HG02852 (cell line): ENCODE measurements at regions not wholly inside any gene's neighbourhood (a gene's known extent, or its start where the extent isn't known, plus 50 kb on each side); places are given as distances from the start of the nearest gene placed in this dataset.
"Not testable (repeated sequence)": the region's sequence is repeated elsewhere in the genome, so short reads cannot be mapped to it uniquely, and the experiment has no call there.

Experiments used
- ATAC-seq: cut with Tn5 transposase; IDR thresholded peaks from one replicate; pipeline ENCODE4 v1.9.1; 2021; ENCODE audit warnings: mild to moderate bottlenecking, moderate library complexity; ENCODE audit not compliant: unreplicated experiment

DNA sequence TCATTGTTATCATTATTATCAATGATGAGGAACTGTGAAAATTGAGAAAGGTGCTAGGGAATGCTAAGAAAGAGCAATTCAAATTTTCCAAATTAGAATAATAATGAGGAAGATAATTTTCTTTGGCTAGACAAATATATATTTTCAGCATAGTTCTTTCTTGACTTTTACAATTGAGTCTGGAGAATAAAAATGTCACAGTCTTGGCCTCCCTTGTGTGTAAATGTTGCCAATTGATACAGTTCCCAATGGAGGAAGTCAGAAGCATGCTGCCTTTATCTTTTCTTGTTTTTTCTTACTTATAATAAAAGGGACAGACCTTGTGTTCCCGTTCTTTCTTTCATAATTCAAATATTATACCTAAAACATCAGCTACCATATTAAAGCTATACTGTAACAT, 774.4 kb downstream of the SI start:
- no peak for ATAC-seq

DNA sequence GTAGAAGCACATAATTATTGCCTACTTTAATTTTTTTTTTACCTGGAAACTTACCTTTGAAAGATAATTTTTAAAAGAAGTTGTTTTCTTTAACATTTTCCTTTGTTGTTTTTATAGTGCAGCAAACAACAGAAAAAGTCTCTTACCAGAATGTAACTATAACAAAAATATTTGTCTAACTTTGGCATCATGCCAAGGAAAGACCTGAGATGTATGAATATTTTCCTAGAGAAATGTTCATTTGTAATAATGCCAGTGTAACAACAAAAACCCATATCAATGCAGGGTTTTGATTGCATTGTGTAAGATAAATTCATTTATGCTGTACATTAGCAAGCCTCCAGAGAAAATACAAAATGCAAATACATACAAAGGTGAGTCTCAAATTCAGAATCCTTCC, 775.7 kb downstream of the SI start:
- ATAC-seq: no peak

DNA sequence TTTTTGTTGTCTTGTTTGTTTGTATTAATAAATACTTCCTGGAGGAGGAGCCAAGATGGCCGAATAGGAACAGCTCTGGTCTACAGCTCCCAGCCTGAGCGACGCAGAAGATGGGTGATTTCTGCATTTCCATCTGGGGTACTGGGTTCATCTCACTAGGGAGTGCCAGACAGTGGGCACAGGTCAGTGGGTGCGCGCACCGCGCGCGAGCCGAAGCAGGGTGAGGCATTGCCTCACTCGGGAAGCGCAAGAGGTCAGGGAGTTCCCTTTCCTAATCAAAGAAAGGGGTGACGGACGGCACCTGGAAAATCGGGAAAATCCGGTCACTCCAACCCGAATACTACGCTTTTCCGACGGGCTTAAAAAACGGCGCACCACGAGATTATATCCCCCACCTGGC, 786.8 kb downstream of the SI start:
- ATAC-seq: not testable (repeated sequence)

DNA sequence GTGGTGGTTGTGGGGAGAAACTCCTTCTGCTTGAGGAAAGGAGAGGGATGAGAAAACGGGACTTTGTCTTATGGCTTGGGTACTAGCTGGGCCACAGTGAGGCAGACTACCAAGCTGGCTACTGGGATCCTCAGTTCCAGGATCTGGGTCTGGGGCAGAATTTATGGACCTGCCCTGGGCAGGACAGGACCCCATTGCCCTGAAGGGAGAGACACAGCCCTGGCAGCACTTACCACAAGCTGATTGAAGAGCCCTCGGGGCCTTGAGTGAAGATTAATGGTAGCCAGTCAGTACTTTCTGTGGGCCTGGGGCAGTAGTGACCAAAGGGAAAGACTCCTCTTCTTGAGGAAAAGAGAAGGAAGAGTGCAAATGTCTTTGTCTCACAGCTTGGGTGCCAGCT, 799.7 kb downstream of the SI start:
- no peak for ATAC-seq

DNA sequence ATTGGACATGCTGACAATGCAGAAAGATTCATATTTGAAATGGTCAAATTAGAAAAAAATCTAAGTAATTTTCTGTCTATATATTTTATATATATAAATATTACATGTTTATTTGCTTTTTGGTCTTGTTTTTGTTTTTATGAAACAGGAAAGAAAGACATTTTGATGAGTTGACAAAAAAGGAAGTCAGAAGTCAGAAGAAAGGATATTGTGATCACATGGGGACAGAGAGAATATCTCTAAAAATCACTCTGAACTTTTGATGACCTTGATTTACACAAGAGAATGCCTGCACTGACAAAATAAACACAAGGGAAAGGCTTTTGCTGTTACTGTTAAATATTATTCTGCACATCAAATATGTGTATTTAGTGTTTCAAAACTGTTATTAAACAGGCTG, 811.2 kb downstream of the SI start:
- no peak for ATAC-seq

DNA sequence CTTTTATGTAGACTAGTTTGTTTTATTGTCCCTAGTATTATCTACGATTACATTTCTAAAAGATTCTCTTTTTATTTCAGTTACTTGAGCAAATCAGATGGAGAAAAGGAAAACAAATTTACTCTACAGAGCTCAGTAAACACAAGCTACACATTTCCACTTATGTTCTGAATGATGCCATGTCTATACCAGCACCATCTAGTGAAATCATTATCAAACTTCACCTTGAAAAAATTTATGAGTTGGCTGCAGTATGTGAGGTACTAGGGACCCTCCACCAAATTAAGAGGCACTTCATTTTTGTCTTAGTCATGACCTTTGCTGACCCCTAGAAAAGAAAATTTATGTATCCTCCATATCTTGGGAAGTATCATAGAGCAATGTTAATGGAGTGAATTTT, 827.4 kb downstream of the SI start:
- no peak for ATAC-seq

DNA sequence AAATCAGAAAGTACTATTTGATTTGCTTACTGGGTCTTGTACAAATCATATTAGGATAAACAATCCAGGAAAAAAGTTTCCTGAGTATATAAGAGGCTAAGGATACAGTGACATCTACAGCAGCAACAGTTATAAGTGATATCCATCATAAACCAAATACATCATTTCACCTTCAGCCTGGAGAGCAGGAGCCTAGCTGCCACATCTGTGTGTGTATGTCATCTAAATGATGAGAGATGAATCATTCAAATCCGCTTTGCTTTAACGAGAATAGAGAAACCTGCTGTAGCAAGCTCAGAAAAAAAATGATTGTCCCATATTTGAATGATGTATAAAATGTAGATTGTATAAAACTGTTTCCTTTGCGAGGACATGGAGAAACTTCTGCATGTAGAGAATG, 841.4 kb downstream of the SI start:
- no peak for ATAC-seq

DNA sequence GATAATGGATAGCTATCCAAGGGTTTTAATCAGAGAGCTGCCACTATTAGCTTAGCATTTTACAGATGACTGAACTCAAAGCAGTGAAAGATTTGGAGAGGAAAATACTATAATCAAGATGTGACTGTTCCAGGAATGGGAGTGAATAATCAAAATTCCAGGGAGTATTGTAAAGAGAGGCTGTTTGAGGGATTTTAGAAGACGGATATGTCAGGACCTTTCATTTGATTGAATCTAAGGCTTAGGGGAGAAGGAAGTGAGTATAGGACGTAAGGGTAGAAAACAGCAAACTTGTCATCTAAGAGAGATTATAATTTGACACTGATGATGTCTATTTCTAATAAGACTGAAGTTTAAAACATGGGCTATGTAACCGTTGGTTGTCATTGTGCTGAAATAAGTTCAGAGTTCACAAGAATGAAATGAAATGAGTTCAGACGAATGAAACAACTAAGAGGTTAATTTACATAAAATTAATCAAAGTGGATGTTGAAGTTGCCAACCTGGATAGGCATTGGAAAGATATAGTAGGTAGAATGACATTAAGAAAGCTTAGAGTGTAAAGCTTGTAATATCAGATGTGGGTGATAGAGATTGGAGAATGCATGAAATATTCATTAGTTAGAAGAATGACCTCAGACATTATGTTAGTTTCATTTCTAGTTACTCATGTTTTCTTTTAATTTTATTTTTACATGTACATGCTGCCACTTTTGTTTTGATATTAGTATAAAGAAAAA, 842.8 kb downstream of the SI start:
- ATAC-seq: no peak

DNA sequence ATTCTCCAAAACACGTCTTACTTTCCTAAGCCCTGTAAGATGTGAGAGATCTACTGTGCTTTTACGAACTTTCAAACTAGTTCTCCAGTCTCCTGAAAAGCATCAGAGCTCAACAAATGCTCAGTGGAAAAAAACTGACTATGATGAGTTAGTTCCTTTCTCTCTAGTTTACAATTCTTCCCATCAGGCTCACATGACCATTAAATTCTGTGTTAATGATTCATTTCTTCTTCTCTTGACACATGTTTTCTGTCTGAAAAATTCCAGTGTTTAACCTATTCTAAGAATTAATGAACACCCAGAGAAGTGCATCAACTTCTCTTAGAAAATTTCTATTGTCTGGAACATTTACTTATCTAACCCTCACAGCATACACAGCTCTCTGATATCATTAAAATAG, 844.3 kb downstream of the SI start:
- no peak for ATAC-seq

DNA sequence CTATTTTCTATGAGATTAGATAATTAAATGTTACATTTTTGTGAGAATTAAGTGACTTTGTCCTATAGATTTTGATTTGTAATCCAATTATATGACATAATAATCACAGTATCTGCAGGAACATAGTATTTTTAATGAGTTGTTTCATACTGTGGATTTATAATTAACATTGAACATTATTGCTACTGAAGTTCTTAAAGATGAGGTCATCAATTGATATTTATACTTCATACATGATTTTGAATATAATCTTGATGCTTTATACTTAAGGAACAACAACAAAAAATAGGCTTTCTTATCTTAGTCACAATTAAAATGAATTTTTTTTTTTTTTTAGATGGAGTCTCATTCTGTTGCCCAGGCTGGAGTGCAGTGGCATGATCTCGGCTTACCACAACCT, 846.6 kb downstream of the SI start:
- ATAC-seq: no peak

DNA sequence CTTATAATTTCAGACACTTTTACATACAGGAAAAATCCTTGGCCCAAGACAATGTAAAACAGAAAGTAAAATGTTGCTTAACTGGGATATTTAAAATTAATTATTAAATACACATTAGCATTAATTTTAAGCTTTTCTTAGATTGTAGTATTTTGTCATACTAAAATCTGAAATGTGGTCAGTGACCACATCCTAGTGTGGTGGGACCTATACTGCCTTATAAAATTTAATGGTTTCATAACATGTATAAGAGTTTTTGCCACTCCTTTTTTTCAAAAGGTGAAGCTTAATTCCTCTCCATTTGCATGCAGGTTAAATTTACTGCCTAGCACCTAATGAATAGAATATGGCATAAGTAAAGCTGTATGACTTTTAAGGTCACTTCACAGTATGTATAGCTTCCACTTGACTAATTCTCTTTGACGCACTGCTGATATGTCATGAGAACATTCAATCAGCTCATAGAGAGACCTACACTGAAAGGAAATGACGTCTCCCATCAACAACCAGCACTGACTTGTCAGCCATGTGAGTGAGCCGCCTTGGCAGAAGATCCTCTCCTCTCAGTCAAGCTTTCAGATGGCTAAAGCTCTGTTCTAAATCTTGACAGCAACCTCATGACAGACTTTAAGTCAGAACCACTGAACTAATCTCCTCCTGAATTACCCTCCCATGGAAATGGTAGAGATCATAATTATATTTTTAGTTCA, 847.8 kb downstream of the SI start:
- ATAC-seq: no peak

DNA sequence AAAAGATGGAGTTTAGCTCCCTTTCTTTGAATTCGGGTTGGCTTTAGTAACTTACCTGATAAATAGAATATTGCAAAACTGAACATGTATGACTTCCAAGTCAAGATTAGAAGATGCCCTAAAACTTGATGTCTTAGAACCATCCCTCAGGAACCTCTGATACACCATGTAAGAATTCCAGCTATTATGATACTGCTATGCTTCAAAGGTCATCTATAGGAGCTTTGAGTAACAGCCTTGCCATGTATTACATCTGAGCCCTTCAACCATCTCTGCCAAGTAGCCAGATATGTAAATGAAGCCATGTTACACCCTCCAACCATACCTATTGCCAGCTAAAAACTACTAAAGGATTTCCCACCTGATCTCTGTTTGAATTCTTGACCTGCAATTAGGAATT, 854.2 kb downstream of the SI start:
- no peak for ATAC-seq

DNA sequence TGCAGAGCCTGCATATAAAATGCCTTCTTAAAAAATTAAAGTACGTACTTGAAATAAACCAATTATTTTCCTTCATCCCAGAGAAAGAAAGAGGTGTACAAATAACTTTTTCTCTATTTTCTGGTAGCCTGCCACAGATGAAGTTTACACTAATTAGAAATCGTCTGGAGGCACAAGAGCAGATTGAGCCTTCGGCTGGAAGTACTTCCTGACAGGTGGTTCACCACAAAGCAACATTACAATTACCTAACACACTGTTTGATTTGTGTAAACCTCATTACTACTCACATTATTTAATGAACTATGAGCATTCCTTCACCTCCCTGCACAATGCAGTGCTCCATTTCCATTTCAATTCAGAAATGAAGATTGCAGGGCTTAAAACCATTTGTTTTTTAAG, 856.1 kb downstream of the SI start:
- ATAC-seq: no peak

DNA sequence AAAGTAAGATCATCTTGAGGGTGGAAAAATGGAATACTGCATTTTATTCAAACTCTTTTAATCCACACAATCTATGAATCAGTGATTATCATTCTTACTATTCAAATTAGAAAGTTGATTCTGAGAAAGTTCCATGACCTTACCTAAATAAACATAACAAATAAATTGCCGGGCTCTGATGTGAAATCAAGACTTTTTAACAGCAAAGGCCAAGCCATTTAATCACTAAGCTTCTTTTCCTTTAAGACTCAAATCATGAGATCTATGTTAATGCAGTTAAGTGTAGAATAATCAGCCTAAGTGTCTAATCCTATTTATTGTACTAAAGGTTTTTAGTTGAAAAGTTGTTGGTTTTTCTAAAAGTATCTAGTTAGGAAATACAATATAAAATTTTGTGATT, 857.0 kb downstream of the SI start:
- ATAC-seq: no peak

DNA sequence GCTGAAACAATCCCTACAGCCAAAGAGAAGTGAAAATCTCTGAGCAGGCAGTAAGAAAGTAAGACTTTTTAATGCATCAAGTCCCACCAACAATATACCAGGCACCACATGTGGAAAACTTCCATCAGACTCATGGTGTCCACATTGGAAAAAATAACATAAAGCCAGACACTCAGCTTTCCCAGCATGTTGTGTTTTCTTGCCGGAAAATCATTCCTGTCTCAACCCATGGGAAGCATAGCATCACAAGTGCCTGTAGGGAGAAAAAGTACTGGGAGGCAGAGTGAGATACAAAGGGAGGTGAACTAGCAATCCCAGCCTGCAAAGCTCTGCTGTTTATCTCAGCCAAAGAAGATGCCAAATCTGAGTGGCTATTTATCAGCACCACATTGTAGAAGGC, 868.9 kb downstream of the SI start:
- no peak for ATAC-seq

DNA sequence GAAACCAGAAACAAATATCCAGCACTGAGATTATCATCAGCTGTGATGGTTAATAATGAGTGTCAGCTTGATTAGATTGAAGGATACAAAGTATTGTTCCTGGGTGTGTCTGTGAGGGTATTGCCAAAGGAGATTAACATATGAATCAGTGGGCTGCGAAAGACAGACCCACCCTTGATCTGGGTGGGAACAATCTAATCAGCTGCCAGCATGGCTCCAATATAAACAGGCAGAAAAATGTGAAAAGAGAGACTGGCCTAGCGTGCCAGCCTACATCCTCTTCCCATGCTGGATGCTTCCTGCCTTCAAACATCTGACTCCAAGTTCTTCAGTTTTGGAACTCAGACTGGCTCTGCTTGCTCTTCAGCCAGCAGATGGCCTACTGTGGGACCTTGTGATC, 869.5 kb downstream of the SI start:
- no peak for ATAC-seq

DNA sequence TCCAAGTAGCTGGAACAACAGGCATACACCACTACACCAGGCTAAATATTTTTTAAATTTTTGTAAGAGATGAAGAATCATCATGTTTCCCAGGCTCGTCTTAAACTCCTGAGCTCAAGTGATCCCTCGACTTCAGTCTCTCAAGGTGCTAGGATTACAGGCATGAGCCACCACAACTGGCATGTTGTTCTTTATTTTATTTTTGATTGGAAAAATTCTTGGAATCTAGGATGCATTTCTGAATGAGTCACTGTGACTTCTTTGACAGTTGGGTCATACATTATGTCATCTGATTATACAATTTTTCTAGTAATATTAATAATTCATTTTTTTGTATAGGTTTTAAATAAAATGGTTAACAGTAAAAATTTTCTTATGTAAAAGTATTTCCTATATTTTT, 870.2 kb downstream of the SI start:
- ATAC-seq: no peak

DNA sequence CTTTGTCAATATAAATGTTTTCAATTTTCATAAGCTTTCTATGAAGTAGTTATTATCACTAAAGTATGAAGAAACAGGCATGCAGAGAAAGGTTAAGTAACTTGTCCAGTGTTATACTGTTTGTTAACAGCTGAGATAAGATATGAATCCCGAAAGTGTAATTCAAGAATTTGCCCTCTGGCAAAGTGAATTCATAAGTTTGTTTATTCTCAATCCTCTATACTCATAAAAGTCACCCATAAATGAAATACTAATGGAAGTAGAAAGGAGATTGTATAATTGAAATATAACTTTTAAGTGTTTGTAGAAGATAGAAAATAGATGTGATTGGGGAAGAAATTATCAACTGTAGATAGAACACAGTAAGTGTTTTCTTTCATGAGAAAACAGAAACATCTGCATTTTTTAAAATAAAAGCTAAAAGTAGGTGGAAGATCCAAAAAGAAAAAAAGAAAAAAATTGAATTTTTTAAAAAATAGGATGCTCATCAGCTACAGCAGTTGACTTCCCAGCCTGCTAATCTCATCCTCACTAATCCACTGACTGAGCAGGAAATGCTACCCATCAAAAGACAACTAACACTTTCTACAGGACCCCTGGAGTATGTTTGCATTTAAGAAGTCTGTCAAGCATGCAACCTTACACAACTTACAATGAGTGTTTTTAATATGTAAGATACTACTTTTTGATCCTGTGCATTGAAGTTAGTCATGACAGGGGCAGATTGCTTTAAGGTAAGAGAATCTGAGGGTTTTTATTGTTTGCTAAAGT, 878.1 kb downstream of the SI start:
- ATAC-seq: no peak

DNA sequence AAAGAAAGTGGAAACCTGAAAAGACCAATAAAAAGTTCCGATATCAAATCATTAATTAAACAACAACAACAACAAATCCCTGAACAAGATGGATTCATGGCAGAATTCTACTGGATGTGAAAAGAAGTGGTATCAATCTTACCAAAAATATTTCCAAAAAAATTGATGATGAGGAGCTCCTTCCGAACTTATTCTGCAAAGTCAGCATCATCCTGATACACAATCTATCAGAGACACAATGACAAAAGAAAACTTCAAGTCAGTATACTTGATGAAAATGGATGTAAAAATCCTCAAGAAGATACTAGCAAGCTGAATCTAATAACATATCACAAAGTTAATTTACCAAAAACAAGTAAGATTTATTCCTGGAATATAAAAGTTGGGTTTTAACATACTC, 881.8 kb downstream of the SI start:
- ATAC-seq: no peak

DNA sequence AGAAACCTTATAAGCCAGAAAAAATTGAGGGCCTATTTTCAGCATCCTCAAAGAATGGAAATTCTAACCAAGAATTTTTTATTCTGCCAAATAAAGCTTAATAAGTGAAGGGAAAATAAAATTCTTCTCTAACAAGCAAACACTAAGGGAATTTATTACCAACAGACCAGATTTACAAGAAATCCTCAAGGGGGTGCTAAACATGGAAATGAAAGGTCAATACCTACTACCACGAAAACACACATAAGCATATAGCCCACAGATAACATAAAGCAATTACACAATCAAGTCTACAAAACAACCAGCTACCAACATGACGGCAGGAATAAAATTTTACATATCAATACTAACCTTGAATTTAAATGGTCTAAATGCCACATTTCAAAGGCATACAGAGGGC, 883.5 kb downstream of the SI start:
- no peak for ATAC-seq

DNA sequence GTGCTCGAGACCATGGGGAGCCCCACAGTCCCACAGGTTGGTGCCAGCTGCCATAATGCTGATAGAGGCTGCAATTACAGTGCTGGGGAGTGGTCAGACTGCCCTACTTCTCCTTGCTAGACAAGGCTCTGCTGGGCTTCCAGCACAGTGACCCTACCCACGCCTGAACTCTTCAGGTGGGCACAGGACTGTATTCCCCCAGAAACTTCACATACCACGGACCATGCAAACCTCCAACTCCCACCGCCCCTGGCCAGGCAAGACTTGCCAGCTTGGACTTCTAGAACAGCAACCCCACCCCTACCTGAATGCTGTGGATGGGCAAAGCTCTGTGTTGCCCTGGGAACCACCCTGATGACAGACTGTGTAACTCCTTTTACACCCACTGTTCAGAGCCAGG, 885.3 kb downstream of the SI start:
- ATAC-seq: no peak

DNA sequence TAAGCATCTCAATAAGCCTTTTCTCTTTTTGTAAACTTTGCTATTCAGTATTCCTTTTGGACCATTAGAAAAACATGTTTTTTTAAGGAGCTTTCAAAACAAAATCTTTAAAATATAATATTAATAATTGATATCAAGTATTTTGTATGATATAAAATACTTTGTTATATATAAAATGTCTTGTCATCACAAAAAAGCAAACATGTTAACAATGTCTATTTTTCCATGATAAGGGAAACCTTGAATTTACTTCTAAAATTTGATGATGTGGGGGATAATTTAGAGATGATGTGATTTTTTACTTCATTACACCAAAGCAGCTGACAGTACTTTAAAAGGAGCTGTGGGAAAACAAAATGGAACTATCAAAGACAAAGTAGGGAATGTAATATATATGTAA, 887.7 kb downstream of the SI start:
- ATAC-seq: no peak
